ENCODE measurements at regions not wholly inside any gene's neighbourhood (a gene's known extent, or its start where the extent isn't known, plus 50 kb on each side); places are given as distances from the start of the nearest gene placed in this dataset.

DNA sequence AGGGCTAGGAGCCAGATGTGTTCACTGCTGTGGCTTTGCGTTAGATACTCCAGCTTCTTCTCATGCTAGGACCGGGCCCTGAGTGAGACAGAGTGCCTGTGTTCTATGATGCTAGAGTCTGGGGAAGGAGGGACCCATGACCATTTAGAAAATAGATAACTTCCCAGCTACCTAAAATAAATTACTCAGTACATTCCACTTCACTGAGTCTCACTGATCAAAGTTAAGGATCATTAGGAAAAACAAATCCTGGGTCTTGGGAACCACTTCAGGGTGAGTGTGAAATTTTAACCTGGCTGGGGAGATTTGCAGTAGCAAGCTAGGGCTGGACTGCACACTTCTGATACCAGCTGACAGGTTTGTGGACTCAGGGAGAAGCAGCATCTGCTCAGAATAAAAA, 138.1 kb downstream of the EMX2 start (continued):
- TF ChIP-seq, protein P1, sequence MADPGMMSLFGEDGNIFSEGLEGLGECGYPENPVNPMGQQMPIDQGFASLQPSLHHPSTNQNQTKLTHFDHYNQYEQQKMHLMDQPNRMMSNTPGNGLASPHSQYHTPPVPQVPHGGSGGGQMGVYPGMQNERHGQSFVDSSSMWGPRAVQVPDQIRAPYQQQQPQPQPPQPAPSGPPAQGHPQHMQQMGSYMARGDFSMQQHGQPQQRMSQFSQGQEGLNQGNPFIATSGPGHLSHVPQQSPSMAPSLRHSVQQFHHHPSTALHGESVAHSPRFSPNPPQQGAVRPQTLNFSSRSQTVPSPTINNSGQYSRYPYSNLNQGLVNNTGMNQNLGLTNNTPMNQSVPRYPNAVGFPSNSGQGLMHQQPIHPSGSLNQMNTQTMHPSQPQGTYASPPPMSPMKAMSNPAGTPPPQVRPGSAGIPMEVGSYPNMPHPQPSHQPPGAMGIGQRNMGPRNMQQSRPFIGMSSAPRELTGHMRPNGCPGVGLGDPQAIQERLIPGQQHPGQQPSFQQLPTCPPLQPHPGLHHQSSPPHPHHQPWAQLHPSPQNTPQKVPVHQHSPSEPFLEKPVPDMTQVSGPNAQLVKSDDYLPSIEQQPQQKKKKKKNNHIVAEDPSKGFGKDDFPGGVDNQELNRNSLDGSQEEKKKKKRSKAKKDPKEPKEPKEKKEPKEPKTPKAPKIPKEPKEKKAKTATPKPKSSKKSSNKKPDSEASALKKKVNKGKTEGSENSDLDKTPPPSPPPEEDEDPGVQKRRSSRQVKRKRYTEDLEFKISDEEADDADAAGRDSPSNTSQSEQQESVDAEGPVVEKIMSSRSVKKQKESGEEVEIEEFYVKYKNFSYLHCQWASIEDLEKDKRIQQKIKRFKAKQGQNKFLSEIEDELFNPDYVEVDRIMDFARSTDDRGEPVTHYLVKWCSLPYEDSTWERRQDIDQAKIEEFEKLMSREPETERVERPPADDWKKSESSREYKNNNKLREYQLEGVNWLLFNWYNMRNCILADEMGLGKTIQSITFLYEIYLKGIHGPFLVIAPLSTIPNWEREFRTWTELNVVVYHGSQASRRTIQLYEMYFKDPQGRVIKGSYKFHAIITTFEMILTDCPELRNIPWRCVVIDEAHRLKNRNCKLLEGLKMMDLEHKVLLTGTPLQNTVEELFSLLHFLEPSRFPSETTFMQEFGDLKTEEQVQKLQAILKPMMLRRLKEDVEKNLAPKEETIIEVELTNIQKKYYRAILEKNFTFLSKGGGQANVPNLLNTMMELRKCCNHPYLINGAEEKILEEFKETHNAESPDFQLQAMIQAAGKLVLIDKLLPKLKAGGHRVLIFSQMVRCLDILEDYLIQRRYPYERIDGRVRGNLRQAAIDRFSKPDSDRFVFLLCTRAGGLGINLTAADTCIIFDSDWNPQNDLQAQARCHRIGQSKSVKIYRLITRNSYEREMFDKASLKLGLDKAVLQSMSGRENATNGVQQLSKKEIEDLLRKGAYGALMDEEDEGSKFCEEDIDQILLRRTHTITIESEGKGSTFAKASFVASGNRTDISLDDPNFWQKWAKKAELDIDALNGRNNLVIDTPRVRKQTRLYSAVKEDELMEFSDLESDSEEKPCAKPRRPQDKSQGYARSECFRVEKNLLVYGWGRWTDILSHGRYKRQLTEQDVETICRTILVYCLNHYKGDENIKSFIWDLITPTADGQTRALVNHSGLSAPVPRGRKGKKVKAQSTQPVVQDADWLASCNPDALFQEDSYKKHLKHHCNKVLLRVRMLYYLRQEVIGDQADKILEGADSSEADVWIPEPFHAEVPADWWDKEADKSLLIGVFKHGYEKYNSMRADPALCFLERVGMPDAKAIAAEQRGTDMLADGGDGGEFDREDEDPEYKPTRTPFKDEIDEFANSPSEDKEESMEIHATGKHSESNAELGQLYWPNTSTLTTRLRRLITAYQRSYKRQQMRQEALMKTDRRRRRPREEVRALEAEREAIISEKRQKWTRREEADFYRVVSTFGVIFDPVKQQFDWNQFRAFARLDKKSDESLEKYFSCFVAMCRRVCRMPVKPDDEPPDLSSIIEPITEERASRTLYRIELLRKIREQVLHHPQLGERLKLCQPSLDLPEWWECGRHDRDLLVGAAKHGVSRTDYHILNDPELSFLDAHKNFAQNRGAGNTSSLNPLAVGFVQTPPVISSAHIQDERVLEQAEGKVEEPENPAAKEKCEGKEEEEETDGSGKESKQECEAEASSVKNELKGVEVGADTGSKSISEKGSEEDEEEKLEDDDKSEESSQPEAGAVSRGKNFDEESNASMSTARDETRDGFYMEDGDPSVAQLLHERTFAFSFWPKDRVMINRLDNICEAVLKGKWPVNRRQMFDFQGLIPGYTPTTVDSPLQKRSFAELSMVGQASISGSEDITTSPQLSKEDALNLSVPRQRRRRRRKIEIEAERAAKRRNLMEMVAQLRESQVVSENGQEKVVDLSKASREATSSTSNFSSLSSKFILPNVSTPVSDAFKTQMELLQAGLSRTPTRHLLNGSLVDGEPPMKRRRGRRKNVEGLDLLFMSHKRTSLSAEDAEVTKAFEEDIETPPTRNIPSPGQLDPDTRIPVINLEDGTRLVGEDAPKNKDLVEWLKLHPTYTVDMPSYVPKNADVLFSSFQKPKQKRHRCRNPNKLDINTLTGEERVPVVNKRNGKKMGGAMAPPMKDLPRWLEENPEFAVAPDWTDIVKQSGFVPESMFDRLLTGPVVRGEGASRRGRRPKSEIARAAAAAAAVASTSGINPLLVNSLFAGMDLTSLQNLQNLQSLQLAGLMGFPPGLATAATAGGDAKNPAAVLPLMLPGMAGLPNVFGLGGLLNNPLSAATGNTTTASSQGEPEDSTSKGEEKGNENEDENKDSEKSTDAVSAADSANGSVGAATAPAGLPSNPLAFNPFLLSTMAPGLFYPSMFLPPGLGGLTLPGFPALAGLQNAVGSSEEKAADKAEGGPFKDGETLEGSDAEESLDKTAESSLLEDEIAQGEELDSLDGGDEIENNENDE (IDR thresholded peaks at IDR 0.05; ENCODE audit: insufficient replicate concordance, low read length) = no peak
- TF ChIP-seq POLR2A (IDR thresholded peaks at IDR 0.05; ENCODE audit: control extremely low read depth in 1 of 2, low read depth in 2 of 2, low read length in 2 of 2) (no peak), GTF2F1 (IDR thresholded peaks at IDR 0.05; ENCODE audit: borderline replicate concordance, low read depth, low read length) (no peak), YY1 (IDR thresholded peaks at IDR 0.05; ENCODE audit: low read depth, low read length) (no peak), JUN (IDR thresholded peaks at IDR 0.05; ENCODE audit: low read depth, low read length) (no peak), TEAD4 (IDR thresholded peaks at IDR 0.05; ENCODE audit: low read depth, low read length) (no peak)

Measured in H1 (cell line).